ENCODE measurements at regions not wholly inside any gene's neighbourhood (a gene's known extent, or its start where the extent isn't known, plus 50 kb on each side); places are given as distances from the start of the nearest gene placed in this dataset.

DNA sequence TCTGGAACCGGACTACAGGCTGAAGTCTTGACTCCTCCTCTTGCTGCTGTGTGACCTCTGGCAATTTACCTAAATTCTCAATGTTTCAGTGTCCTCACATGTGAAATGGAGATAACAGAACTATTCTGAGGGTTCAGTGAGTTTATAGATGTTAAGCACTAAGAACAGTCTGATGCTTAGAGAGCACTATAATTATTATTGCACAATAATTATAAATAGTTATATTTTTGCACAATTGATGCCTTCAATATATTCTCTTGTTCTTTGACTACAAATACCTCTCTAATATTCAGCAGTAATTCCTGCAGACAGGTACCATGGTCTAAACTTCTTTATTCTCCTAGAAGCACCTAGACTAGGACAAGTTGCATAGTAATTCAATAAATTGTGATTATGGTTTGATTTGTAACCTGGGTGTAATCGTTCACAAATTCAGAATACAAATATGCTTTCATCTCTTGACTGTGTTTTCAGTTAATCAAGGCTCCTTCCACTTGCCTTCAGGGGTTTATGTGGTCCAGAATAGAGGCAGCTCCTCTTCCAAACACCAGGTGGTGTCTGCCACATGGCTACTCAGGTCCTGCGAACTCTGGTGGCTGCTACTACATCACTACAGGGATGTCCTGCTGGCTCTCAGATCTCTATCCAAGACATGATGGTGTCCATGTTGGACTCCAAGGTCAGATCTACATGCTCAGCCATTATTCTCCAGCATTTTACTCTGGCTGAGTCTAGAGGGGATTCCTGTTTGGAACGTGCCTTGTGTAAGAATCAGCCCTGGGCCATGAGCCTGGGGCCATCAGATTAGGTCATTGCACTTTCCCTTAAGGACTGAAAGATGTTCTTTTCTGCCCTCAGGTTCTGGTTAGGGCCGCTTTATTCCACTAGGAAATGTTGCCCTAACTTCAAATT, 103.4 kb downstream of the QRFPR start:
- Mint-ChIP-seq H3K9me3 (peaks cover 3% of the 10 kb centered on the region), H3K4me3 (no peak overlapping the region), H3K27ac (ENCODE audit: unreplicated experiment) (no peak overlapping the region), H3K4me1 (peaks cover 11% of the 10 kb centered on the region), H3K27me3 (ENCODE audit: low read depth) (no peaks in the 10 kb centered on the region), H3K36me3 (ENCODE audit: low read depth) (no peaks in the 10 kb centered on the region)
- no peak for DNase-seq (ENCODE audit: low read depth, low spot score)
- TF ChIP-seq, protein P1, sequence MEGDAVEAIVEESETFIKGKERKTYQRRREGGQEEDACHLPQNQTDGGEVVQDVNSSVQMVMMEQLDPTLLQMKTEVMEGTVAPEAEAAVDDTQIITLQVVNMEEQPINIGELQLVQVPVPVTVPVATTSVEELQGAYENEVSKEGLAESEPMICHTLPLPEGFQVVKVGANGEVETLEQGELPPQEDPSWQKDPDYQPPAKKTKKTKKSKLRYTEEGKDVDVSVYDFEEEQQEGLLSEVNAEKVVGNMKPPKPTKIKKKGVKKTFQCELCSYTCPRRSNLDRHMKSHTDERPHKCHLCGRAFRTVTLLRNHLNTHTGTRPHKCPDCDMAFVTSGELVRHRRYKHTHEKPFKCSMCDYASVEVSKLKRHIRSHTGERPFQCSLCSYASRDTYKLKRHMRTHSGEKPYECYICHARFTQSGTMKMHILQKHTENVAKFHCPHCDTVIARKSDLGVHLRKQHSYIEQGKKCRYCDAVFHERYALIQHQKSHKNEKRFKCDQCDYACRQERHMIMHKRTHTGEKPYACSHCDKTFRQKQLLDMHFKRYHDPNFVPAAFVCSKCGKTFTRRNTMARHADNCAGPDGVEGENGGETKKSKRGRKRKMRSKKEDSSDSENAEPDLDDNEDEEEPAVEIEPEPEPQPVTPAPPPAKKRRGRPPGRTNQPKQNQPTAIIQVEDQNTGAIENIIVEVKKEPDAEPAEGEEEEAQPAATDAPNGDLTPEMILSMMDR (conservative IDR thresholded peaks at IDR 0.05): peak; percentile 44

DNA sequence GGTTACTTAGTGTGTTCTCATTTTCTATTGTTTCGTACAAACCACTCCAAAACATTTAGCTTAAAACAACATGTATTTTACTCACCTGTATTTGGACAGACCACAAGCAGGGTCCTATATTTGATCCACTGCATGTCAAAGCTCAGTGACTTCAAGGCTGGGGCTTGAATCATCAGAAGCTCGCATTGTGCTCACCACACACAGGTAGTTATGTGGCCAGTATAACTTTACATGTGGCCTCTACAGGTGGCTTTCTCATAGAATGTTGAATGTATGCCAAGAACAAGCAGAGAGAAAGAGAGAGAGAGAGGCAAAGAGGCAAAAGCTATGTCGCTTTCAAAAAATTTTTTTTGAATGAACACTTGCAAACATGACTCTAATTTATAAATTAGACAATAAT, 107.6 kb downstream of the QRFPR start:
- TF ChIP-seq, protein P1 (conservative IDR thresholded peaks at IDR 0.05): no peak
- Mint-ChIP-seq H3K4me1 (no peaks in the 10 kb centered on the region), H3K27me3 (ENCODE audit: low read depth) (no peaks in the 10 kb centered on the region), H3K27ac (ENCODE audit: unreplicated experiment) (no peak overlapping the region), H3K4me3 (no peak overlapping the region), H3K36me3 (ENCODE audit: low read depth) (no peaks in the 10 kb centered on the region), H3K9me3 (peaks cover 3% of the 10 kb centered on the region)
- no peak for DNase-seq (ENCODE audit: low read depth, low spot score)

DNA sequence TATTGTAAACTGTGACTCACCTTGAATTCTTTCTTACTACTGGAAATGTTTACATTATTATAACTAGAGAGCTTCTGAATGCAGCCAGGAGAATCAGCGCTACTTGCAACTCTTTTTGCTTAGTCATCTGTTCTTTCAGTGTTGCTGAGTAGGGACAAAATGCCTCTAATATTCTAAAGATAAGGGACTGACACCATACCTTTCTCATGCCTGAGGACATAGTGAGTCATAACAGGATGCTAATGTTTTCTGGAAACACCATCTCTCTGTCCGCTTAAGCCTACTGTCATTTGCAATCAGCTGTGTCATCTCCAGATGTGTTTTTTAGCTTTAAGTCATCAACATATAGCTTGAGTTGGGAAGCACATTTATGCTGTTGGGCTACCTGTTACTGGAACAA, 108.3 kb downstream of the QRFPR start:
- H3K27ac Mint-ChIP-seq (ENCODE audit: unreplicated experiment): no peak overlapping the region
- no peaks in the 10 kb centered on the region for H3K4me1 Mint-ChIP-seq
- H3K36me3 Mint-ChIP-seq (ENCODE audit: low read depth): no peaks in the 10 kb centered on the region
- DNase-seq (ENCODE audit: low read depth, low spot score): no peak
- TF ChIP-seq, protein P1 (conservative IDR thresholded peaks at IDR 0.05): no peak
- no peaks in the 10 kb centered on the region for H3K27me3 Mint-ChIP-seq (ENCODE audit: low read depth)
- H3K9me3 Mint-ChIP-seq: peaks cover 3% of the 10 kb centered on the region
- no peak overlapping the region for H3K4me3 Mint-ChIP-seq

DNA sequence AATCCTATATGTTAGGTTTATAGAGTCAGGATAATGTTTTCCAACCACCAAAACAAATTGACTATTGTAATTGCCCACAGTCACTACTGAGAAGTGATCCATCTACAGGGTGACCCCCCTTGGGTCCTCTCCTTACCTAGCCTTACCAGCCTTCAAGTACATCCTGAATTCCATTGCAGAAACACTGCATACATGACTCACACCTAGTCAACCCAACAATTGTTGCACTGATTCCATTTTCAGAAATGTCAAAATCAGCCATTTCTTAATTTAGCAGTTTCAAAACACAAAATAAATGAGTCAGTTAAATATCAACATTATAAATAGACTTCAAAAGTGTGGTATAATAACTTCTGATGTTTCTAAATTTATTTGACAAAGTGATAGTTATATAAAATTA, 106.3 kb upstream of the TNIP3 start:
- TF ChIP-seq, protein P1 (conservative IDR thresholded peaks at IDR 0.05): no peak
- no peaks in the 10 kb centered on the region for H3K27me3 Mint-ChIP-seq (ENCODE audit: low read depth)
- no peaks in the 10 kb centered on the region for H3K36me3 Mint-ChIP-seq (ENCODE audit: low read depth)
- no peaks in the 10 kb centered on the region for H3K4me1 Mint-ChIP-seq
- H3K27ac Mint-ChIP-seq (ENCODE audit: unreplicated experiment): no peak overlapping the region
- H3K4me3 Mint-ChIP-seq: no peak overlapping the region
- DNase-seq (ENCODE audit: low read depth, low spot score): no peak
- H3K9me3 Mint-ChIP-seq: no peaks in the 10 kb centered on the region

DNA sequence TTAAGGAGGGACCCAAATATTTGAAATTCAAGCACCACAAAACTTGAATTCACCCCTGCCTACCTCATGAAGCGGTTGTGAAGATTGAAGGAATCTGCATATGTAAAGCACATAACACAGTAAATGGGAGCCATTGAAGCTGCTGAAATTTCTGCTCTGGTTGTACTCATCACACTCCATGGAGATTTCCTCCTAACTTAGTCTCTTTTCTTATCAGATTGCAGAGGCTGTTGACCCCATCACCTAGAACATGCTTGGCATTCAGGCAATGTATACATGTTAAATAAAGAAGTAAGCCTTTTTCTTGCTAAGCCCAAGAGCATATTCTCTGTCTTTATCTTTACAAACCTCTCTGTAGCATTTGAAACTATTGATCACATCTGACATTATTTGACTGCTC, 104.9 kb upstream of the TNIP3 start:
- H3K36me3 Mint-ChIP-seq (ENCODE audit: low read depth): no peaks in the 10 kb centered on the region
- H3K27me3 Mint-ChIP-seq (ENCODE audit: low read depth): no peaks in the 10 kb centered on the region
- H3K4me1 Mint-ChIP-seq: no peaks in the 10 kb centered on the region
- no peak for DNase-seq (ENCODE audit: low read depth, low spot score)
- H3K9me3 Mint-ChIP-seq: no peaks in the 10 kb centered on the region
- H3K27ac Mint-ChIP-seq (ENCODE audit: unreplicated experiment): no peak overlapping the region
- no peak overlapping the region for H3K4me3 Mint-ChIP-seq
- TF ChIP-seq, protein P1 (conservative IDR thresholded peaks at IDR 0.05): no peak
